NOMO-1 (cell line): ENCODE measurements at regions not wholly inside any gene's neighbourhood (a gene's known extent, or its start where the extent isn't known, plus 50 kb on each side); places are given as distances from the start of the nearest gene placed in this dataset.
"Not testable (repeated sequence)": the region's sequence is repeated elsewhere in the genome, so short reads cannot be mapped to it uniquely, and the experiment has no call there.

Experiments used
- DNase-seq, 2 experiments: peaks; one replicate each; lab custom pipeline; 2025; ENCODE audit not compliant: unreplicated experiment in 2 of 2; lab: John Stamatoyannopoulos, UW

GRCh38 chr7:407721-408539 lies 111.7 kb downstream of the PDGFA start:
- DNase-seq, result no peak

GRCh38 chr7:408751-409311 lies 110.8 kb downstream of the PDGFA start:
- DNase-seq, result no peak

GRCh38 chr7:409339-410281 lies 110.0 kb downstream of the PDGFA start:
- no peak for DNase-seq

- no peak for DNase-seq
Measured at GRCh38 chr7:410395-410910, 109.2 kb downstream of the PDGFA start.

- not testable (repeated sequence) for DNase-seq
Measured at GRCh38 chr7:411116-411515, 108.5 kb downstream of the PDGFA start.

GRCh38 chr7:411677-412312 lies 107.9 kb downstream of the PDGFA start:
- no peak for DNase-seq

GRCh38 chr7:412313-412710 lies 107.3 kb downstream of the PDGFA start:
- DNase-seq, result no peak

GRCh38 chr7:414681-415560 lies 104.7 kb downstream of the PDGFA start:
- no peak for DNase-seq

- DNase-seq, result no peak
Measured at GRCh38 chr7:415646-416525, 103.8 kb downstream of the PDGFA start.

- no peak for DNase-seq
Measured at GRCh38 chr7:416761-417624, 102.7 kb downstream of the PDGFA start.

- no peak for DNase-seq
Measured at GRCh38 chr7:417625-417889, 102.1 kb downstream of the PDGFA start.

GRCh38 chr7:417973-418601 lies 101.6 kb downstream of the PDGFA start:
- DNase-seq, result no peak

GRCh38 chr7:418636-419280 lies 100.9 kb downstream of the PDGFA start:
- no peak for DNase-seq

GRCh38 chr7:420142-421093 lies 99.2 kb downstream of the PDGFA start:
- DNase-seq, result no peak

- no peak for DNase-seq
Measured at GRCh38 chr7:421136-421991, 98.3 kb downstream of the PDGFA start.
